NOMO-1 treated with dmso at 0.1 percent for 144 hours (cell line): ENCODE measurements at regions not wholly inside any gene's neighbourhood (a gene's known extent, or its start where the extent isn't known, plus 50 kb on each side); places are given as distances from the start of the nearest gene placed in this dataset.
A peak's percentile ranks its signal among the peaks of the same experiment; 100 is the strongest.
"Not testable (repeated sequence)": the region's sequence is repeated elsewhere in the genome, so short reads cannot be mapped to it uniquely, and the experiment has no call there.

ENCODE experiments used
- DNase-seq: peaks from one replicate; lab custom pipeline; 2025; ENCODE audit not compliant: unreplicated experiment; lab: John Stamatoyannopoulos, UW

- DNase-seq: peak; percentile 57
These were observed 233.2 kb upstream of the AMIGO2 start for GRCh38 chr12:47312808-47313426.

DNA sequence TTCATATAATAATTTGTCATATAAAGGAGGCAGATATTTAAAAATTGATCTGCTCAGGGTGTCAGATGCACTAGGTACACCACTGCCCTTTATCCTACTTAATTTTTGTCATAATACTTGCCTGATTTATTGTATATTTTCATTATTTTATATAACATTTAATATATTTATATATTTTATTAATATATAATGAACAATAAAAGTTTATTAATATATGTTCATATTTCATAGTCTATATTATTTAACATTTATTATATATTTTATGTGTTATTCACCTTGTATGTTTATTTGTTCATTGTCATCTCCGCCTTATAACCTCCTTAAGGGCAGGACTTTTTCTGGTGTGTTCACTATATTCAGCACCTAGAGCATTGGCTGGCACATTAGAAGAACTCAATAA is 232.4 kb upstream of the AMIGO2 start:
- no peak for DNase-seq

GRCh38 chr12:47311568-47311967 is 231.8 kb upstream of the AMIGO2 start:
- DNase-seq: no peak

- no peak for DNase-seq
These were observed 231.3 kb upstream of the AMIGO2 start for GRCh38 chr12:47311010-47311409.

- no peak for DNase-seq
These were observed 228.9 kb upstream of the AMIGO2 start for GRCh38 chr12:47308672-47309071.

DNA sequence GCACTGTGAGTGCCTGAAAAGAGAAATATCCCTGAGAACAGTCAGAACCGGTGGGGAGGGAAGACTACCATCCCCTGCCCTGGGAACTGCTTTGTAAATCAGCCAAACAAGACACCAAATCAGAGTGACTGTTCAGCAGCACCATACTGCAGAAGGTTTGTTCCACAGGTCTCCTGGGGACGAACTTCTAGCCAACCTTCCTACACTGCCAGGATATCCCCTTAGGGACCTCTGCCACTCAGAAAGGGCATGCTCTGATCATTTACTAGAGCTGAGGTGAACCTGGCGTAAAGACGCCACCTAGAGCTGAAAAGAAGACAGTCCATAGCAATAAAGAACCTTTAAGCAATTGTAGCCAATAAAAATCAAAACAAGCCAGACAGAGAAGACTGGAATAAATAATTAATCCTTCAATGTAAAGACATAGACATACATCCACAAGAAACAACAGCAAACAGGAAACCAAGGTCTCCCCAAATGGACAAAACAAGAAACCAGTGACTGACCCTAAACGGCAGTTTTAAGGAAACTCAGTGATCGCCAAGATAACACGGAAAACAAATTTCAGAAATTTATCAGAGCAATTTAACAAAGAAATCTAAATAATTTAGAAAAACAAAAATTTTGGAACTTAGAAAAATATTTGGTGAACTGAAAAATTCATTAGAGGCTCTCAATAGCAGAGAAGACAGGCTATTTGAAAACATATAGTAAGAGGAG is 228.1 kb upstream of the AMIGO2 start:
- DNase-seq: peak; percentile 48

DNA sequence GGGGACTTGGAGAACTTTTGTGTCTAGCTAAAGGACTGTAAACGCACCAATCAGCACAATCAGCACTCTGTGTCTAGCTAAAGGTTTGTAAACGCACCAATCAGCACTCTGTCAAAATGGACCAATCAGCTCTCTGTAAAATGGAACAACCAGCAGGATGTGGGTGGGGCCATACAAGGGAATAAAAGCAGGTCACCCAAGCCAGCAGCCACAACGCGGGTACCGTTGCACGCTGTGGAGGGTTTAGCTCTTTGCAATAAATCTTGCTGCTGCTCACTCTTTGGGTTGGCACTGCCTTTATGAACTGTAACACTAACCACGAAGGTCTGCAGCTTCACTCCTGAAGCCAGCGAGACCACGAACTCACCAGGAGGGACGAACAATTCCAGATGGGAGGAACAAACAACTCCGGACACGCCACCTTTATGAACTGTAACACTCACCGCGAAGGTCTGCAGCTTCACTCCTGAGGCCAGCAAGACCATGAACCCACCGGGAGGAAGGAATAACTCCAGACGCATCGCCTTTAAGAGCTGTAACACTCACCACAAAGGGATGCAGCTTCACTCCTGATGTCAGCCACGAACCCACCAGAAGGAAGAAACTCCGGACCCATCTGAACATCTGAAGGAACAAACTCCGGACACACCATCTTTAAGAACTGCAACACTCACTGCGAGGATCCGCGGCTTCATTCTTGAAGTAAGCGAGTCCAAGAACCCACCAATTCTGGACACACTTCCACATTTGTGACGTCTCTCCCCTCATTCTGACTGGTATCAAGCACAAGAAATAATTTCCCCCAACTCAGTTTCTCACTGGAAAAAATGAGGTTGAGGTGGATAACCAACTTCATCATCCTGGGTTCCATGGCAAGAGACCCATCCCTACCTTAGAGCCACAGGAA is 227.3 kb upstream of the AMIGO2 start:
- not testable (repeated sequence) for DNase-seq

- DNase-seq: no peak
These were observed 226.4 kb upstream of the AMIGO2 start for GRCh38 chr12:47306130-47306529.

- DNase-seq: no peak
These were observed 225.7 kb upstream of the AMIGO2 start for GRCh38 chr12:47305464-47305863.

- no peak for DNase-seq
These were observed 224.3 kb upstream of the AMIGO2 start for GRCh38 chr12:47303995-47304560.

DNA sequence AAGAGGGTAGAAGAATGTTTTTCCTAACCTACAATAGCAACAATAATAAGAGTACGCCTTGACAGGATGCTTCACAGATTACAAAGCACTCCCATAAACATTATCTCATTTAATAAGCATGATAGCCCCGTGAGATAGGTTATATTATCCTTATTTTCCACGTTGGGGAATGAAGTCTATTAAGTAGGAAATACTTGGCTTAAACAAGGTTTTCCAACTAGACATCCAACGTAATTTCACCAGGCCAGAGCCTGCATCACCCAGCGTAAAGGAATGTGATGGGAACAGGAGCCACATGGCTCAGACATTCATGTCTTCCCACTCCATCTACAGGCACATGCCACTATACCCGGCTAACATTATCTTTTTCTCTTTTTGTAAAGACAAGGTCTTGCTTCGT is 223.4 kb upstream of the AMIGO2 start:
- no peak for DNase-seq

DNA sequence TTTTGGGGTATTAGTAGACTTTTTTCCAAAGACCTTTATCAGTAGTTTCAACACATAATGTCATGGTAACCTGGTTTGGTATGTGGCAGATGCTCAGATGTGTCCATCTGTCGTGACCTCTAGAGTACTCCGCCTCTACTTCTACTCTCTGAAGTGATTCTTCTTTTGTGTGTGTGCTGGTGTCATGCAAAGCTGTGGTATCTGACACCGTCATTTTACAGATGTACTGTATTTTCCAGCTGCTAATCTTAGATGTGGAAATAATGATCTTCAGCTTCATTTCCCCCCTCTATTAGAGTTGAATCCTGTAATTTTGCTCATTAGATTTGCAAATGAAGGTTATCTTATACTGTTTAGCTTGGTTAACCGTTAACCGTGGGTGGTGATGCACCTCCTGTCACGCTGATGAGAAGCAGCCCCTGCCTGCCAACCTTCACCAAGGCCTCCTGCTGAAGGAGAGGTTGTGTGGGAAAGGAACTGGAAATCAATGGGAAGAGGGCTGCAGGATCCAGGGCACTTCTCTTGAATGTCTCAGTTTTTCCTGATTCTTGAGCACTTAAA is 222.4 kb upstream of the AMIGO2 start:
- DNase-seq: no peak

DNA sequence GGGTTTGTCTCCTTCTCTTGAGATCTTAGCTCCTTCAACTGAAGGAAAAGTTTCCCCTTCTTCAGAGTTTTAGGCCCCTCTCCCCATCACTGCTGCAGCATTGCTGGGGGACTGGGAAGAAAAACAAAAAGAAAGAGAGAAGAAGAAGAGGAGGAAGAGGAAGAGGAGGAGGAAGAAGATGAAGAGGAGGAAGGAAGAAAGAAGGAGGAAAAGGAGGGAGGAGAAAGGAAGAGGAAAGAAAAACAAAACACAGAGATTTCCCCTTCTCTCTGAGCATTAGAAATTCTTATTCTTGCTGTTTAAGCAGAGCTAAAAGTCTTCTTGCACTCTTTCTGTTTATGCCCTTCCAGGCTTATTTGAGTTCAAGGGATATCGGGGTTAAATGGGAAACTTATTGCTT is 219.8 kb upstream of the AMIGO2 start:
- DNase-seq: no peak

DNA sequence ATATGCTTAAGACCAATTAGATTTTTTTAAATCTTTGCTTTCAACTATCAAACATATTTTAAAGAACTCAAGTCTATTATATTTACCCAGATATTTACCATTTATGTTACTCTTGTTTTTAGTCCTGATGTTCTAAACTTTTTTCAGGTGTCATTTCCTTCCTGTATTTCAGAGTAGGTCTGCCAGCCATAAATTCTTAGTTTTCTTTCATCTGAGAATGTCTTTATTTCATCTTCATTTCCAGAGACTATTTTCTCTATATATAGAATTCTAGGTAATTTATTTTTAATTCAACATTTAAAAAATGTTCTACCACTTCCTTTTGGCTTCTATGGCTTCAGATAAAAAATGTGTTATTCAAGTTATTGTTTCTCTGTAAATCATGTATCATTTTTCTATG is 218.2 kb upstream of the AMIGO2 start:
- DNase-seq: no peak

- no peak for DNase-seq
These were observed 217.1 kb upstream of the AMIGO2 start for GRCh38 chr12:47296828-47297227.

DNA sequence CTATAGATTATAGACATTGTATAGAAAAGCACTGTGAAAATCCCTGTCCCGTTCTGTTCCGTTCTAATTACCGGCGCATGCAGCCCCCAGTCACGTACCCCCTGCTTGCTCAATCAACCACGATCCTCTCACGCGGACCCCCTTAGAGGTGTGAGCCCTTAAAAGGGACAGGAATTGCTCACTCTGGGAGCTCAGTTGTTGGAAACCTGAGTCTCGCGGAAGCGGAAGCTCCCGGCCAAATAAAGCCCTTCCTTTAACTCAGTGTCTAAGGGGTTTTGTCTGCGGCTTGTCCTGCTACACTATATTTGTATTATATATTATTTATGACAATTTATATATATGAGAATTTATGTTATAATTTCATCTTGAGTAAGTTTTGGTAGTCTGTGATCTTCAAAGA is 213.6 kb upstream of the AMIGO2 start:
- no peak for DNase-seq

DNA sequence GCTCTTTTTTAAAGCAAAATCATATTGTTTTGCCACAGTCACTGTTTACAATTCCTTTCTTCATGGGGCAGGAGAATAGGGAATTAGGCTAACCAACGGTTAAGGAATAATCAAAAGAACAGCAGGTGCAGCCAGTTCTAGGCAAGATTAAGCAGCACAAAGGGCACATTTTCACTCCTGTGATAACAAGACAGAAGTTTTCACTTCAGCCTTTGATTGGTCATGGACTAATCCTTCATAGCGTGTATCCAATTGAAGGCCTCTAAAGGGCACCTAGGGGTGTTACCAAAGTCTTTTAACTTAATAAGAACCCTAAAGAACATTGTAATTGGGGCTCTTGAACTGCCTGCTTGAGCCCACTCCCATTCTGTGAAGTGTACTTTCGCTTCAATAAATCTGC is 206.9 kb upstream of the AMIGO2 start:
- DNase-seq: no peak
